ENCODE measurements at regions not wholly inside any gene's neighbourhood (a gene's known extent, or its start where the extent isn't known, plus 50 kb on each side); places are given as distances from the start of the nearest gene placed in this dataset.

DNA sequence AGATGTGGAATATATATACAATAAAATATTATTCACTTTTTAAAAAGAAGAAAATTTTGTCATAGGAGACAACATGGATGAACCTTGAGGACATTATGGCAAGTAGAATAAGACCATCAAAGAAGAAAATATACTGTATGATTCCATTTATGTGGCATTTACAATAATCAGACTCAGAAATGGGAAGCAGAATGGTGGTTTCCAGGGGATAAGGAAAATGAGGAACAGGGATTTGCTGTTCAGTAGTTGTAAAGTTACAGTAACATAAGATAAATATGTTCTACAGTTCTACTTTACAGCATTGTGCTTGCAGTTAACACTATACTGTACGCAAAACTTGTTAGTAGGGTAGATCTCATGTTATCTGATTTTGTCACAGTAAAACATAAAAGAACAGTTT lies 1271.0 kb downstream of the LRFN5 start:
- TF ChIP-seq, protein P1, sequence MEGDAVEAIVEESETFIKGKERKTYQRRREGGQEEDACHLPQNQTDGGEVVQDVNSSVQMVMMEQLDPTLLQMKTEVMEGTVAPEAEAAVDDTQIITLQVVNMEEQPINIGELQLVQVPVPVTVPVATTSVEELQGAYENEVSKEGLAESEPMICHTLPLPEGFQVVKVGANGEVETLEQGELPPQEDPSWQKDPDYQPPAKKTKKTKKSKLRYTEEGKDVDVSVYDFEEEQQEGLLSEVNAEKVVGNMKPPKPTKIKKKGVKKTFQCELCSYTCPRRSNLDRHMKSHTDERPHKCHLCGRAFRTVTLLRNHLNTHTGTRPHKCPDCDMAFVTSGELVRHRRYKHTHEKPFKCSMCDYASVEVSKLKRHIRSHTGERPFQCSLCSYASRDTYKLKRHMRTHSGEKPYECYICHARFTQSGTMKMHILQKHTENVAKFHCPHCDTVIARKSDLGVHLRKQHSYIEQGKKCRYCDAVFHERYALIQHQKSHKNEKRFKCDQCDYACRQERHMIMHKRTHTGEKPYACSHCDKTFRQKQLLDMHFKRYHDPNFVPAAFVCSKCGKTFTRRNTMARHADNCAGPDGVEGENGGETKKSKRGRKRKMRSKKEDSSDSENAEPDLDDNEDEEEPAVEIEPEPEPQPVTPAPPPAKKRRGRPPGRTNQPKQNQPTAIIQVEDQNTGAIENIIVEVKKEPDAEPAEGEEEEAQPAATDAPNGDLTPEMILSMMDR (IDR thresholded peaks at IDR 0.05; ENCODE audit: low read depth, low read length, poor library complexity, severe bottlenecking), result no peak
- no peak for TF ChIP-seq EZH2phosphoT487 (IDR thresholded peaks at IDR 0.05; ENCODE audit: borderline replicate concordance, low read length)
